Activated naive CD4-positive, alpha-beta T cell treated with anti-CD3 and anti-CD28 coated beads, Interleukin-2, amount 50 U/mL, for 72 hours (primary cell): ENCODE measurements at regions not wholly inside any gene's neighbourhood (a gene's known extent, or its start where the extent isn't known, plus 50 kb on each side); places are given as distances from the start of the nearest gene placed in this dataset.

Experiments
- ATAC-seq, 2 donors: fragments of 150-1000 bp; cut with Tn5 transposase; 2 replicates each; pipeline ENCODE4 v1.10.0; 2021; ENCODE audit warnings: mild to moderate bottlenecking in 2 of 2, moderate library complexity in 2 of 2
- DNase-seq, 2 donors: peaks; one replicate each; pipeline ENCODE4 v3.0.0; 2021 to 2022; ENCODE audit warnings: low spot score in 2 of 2
- H3K27ac Mint-ChIP-seq, 2 donors: one replicate each; pipeline ENCODE4 v1.8.0; 2022; ENCODE audit warnings: mild to moderate bottlenecking in 2 of 2, mixed read lengths in 2 of 2
- H3K36me3 Mint-ChIP-seq, 2 donors: one replicate each; pipeline ENCODE4 v1.8.0; 2022; ENCODE audit warnings: mixed read lengths in 2 of 2
- H3K9me3 Mint-ChIP-seq, 2 donors: one replicate each; pipeline ENCODE4 v1.8.0; 2022; ENCODE audit warnings: mixed read lengths in 2 of 2

- H3K36me3 Mint-ChIP-seq = no peaks in the 10 kb centered on the region
- H3K27ac Mint-ChIP-seq = no peak overlapping the region
- DNase-seq (peak in 1 of 2 donors; percentile 53), ATAC-seq (no peak)
- no peaks in the 10 kb centered on the region for H3K9me3 Mint-ChIP-seq
Measured at GRCh38 chr22:49540913-49541692, 286.6 kb downstream of the BRD1 start.

- ATAC-seq = no peak
Measured at GRCh38 chr22:49540084-49540912, 287.4 kb downstream of the BRD1 start.

DNA sequence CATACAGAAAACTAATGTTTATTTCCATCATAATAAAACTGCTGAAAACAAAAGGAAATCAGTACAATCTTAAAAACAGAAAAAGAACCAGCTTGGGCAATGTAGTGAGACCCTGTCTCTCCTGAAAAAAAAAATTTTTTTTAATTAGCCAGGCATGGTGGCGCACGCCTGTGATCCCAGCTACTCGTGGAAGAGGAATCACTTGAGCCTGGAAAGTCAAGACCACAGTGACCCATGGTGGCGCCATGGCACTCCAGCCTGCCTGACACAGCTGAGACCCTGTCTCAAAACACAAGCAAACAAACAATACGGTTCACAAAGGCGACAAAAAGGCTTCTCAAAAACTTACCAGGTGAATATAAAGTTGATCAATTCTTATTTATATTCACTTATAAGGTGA is 289.7 kb downstream of the BRD1 start:
- Mint-ChIP-seq H3K9me3 (no peaks in the 10 kb centered on the region), H3K36me3 (no peaks in the 10 kb centered on the region), H3K27ac (no peak overlapping the region)
- no peak for ATAC-seq
- DNase-seq = no peak

More at GRCh38 chr22:49540084-49540912, 287.4 kb downstream of the BRD1 start:
- Mint-ChIP-seq H3K36me3 (no peaks in the 10 kb centered on the region), H3K9me3 (no peaks in the 10 kb centered on the region), H3K27ac (no peak overlapping the region)
- peak in 1 of 2 donors; percentile 26 for DNase-seq

GRCh38 chr22:49536571-49537131 is 291.0 kb downstream of the BRD1 start:
- no peak overlapping the region for H3K27ac Mint-ChIP-seq
- no peak for DNase-seq
- ATAC-seq = no peak
- no peaks in the 10 kb centered on the region for H3K9me3 Mint-ChIP-seq
- H3K36me3 Mint-ChIP-seq = no peaks in the 10 kb centered on the region

DNA sequence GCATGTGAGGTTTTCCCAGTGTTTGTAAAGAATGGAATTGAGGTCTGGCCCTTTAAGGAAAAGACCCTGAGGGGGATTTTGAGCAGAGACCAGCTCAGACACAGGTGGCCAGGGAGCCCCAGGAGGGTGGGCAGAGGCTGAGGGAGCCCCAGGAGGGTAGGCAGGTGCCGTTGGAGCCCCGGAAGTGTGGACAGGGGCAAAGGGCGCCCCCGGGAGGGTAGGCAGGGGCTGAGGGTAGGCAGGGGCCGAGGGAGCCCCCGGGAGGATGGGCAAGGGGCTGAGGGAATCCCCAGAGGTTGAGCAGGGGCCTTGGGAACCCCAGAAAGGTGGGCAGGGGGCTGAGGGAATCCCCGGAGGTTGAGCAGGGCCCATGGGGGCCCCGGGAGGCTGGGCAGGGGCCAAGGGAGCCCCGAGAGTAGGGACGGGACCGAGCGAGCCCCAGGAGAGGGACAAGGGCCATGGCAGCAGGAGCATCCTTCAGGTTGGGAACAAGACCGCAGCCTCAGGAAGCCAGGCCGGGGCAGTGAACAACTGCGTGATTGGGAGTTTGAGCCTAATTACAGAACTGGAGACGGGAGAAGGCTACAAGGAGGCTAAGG is 292.0 kb downstream of the BRD1 start:
- DNase-seq (no peak), ATAC-seq (no peak)
- no peaks in the 10 kb centered on the region for H3K36me3 Mint-ChIP-seq
- no peak overlapping the region for H3K27ac Mint-ChIP-seq
- H3K9me3 Mint-ChIP-seq = no peaks in the 10 kb centered on the region

DNA sequence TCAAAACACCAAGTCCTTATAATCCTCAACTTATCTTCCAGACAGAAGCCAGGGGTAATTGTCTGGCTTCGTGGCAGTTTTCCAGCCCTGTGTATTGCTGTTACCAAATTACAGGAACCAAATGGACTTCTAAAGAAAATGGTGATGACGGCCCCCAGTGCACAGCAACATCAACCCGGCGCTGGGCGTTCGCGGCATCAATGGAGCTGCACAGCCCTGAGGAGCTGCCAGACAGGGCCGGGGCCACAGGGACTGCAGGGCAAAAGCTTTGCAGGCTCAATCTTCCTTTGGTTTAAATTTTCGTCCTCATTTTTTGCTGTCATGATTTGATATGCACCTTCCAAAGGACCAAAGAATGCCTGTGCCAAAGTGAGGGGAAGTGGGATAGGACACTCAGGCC is 292.5 kb downstream of the BRD1 start:
- DNase-seq (no peak), ATAC-seq (no peak)
- H3K27ac Mint-ChIP-seq = no peak overlapping the region
- H3K36me3 Mint-ChIP-seq = no peaks in the 10 kb centered on the region
- H3K9me3 Mint-ChIP-seq = no peaks in the 10 kb centered on the region

DNA sequence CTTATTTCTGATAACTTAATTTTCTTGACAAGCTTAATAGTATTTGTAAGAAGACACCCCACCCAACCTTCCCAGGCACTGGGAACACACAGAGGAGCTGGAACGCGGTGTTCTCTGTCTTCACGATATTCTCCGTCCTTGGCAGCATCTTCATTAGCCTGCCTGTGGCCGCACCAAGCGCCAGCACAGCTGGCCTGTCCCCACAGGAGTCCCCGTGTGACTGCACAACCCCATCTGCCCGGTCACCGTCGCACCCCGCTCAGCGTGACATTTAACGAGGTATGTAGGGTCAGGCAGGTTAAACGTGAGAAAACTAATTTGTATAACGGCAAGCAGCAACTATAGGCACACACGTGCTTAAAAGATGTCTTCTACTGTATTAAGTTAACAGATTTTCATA is 293.3 kb downstream of the BRD1 start:
- H3K36me3 Mint-ChIP-seq = no peaks in the 10 kb centered on the region
- DNase-seq (no peak), ATAC-seq (no peak)
- H3K9me3 Mint-ChIP-seq = no peaks in the 10 kb centered on the region
- no peak overlapping the region for H3K27ac Mint-ChIP-seq

- ATAC-seq = no peak
- no peak for DNase-seq
- no peak overlapping the region for H3K27ac Mint-ChIP-seq
- H3K36me3 Mint-ChIP-seq = no peaks in the 10 kb centered on the region
- no peaks in the 10 kb centered on the region for H3K9me3 Mint-ChIP-seq
Measured at GRCh38 chr22:49533886-49534285, 293.8 kb downstream of the BRD1 start.

DNA sequence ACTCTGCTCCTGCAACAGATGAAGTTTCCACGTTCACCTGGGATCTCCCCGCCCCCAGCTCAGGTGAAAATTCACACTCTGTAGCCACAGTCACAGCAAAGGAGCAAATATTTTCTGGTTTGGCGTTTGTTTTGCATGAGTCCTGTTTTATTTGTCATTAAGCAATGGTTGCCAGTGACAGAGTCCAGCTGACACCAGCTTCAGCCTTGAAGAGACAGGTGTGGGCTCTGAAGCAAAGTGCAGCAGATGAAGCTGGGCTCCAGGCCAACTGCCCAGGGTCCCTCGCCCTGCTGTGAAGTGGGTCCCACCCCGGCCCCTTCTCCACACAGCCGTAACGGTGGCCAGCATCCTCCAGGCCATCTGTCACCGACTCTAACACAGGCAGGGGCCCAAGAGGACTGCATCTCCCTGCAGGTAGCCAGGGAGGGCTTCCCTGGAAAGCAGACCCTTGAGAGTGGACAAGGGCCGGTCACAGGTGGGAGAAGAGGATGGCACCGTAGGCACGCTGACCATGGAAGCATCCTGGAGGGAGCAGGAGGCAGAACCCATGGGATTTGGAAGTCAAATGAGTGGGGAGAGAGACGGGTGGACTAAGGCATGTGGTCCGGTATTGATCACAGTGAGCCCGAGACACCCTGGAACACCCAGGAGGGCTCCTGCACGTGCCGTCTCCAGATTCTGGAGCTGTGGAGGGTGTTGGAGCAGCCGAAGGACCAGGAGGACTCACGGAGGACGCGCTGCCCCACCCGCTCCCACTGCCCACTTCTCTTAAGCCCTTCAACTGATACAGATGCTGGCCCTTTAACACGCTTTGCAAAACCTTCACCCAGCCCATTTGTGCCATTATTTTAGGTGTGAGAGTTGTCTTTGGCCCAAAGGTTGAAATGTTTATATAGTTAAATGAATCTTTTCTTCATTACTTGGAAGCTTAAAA is 294.5 kb downstream of the BRD1 start:
- Mint-ChIP-seq H3K36me3 (no peaks in the 10 kb centered on the region), H3K27ac (no peak overlapping the region), H3K9me3 (no peaks in the 10 kb centered on the region)
- DNase-seq = no peak
- ATAC-seq = no peak

GRCh38 chr22:49531368-49531791 is 296.3 kb downstream of the BRD1 start:
- DNase-seq = no peak
- Mint-ChIP-seq H3K27ac (no peak overlapping the region), H3K36me3 (peaks cover 0 to 10% of the 10 kb centered on the region in 2 donors), H3K9me3 (no peaks in the 10 kb centered on the region)
- no peak for ATAC-seq

GRCh38 chr22:49530671-49531367 is 296.9 kb downstream of the BRD1 start:
- Mint-ChIP-seq H3K27ac (no peak overlapping the region), H3K36me3 (peaks cover 0 to 10% of the 10 kb centered on the region in 2 donors), H3K9me3 (no peaks in the 10 kb centered on the region)
- ATAC-seq (no peak), DNase-seq (no peak)

GRCh38 chr22:49528420-49528720 is 299.3 kb downstream of the BRD1 start:
- Mint-ChIP-seq H3K36me3 (peaks cover 0 to 10% of the 10 kb centered on the region in 2 donors), H3K27ac (no peak overlapping the region), H3K9me3 (no peaks in the 10 kb centered on the region)
- no peak for ATAC-seq
- DNase-seq = no peak

DNA sequence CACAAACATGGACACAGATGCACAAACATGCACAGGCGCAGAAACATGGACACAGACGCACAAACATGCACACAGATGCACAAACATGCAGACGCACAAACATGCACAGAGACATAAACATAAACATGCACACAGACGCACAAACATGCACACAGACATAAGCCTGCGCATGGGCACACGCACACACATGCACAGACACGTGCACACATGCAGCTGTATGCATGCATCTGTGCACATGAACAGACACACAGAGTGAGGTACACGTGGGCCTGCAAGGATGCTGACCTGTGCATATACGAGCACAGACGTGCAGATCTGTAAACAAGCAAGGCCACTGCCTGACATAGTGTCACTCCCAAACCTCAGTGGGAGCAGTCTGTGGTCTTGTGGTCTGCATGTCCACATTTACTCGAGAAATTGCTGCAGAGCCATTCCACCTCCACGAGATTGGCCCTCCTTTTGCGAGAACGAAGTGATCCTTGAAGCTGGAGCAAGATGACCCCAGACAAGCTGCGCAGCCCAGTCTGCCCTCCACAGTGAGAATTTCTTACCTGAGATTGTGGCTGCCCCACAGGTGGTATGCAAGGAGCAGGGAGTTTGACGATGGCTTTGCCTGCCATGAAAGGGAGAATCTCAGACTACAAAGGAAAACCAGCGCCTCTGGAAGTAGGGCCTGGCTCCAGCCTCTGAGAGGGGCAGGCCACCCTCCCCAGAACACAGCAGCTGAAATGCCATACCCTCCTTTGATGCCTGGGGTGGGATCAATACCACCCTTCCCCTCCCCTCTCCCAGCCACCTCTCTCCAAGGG is 299.9 kb downstream of the BRD1 start:
- ATAC-seq = no peak
- Mint-ChIP-seq H3K27ac (no peak overlapping the region), H3K9me3 (no peaks in the 10 kb centered on the region), H3K36me3 (peaks cover 0 to 10% of the 10 kb centered on the region in 2 donors)
- no peak for DNase-seq

GRCh38 chr22:49525801-49526535 is 301.7 kb downstream of the BRD1 start:
- Mint-ChIP-seq H3K27ac (no peak overlapping the region), H3K36me3 (peaks cover 0 to 10% of the 10 kb centered on the region in 2 donors), H3K9me3 (no peaks in the 10 kb centered on the region)
- ATAC-seq = no peak
- no peak for DNase-seq
